A549 (cell line): ENCODE measurements at regions not wholly inside any gene's neighbourhood (a gene's known extent, or its start where the extent isn't known, plus 50 kb on each side); places are given as distances from the start of the nearest gene placed in this dataset.

Experiments used
- CBX2 ChIP-seq: fragments of 200-600 bp; sonication (generic); IDR thresholded peaks from 2 replicates; pipeline ENCODE4 v1.6.1; 2016; ENCODE audit warnings: low read depth, mild to moderate bottlenecking, borderline replicate concordance
- CTCF ChIP-seq: fragments of >200 bp; sonication (Bioruptor Twin); formaldehyde crosslinking; IDR thresholded peaks from 3 replicates; pipeline ENCODE4 v1.5.1; 2016
- EP300 ChIP-seq, 2 experiments: fragments of >200 bp; sonication (Bioruptor Twin); formaldehyde crosslinking; IDR thresholded peaks; 2 replicates in 1 of 2; 3 replicates in 1 of 2; pipeline ENCODE4 v1.6.1; 2016 to 2017
- KDM5A ChIP-seq: fragments of 200-600 bp; sonication (generic); IDR thresholded peaks from 2 replicates; pipeline ENCODE4 v1.6.1; 2016; ENCODE audit warnings: antibody characterized with exemption, mild to moderate bottlenecking
- MAFK ChIP-seq: fragments of 450-650 bp; IDR thresholded peaks from 2 replicates; pipeline ENCODE4 v1.6.1; 2014; ENCODE audit not compliant: partially characterized antibody
- MAX ChIP-seq: IDR thresholded peaks from 2 replicates; pipeline ENCODE4 v1.6.1; 2012
- NFE2L2 ChIP-seq: fragments of 150-350 bp; conservative IDR thresholded peaks from 2 replicates; pipeline ENCODE4 v1.6.1; 2014; ENCODE audit warnings: low read length
- PBX3 ChIP-seq: IDR thresholded peaks from 2 replicates; pipeline ENCODE4 v1.6.1; 2012
- PHF8 ChIP-seq: fragments of 200-600 bp; sonication (generic); IDR thresholded peaks from 2 replicates; pipeline ENCODE4 v1.6.1; 2016; ENCODE audit warnings: low read depth, mild to moderate bottlenecking, antibody characterized with exemption, moderate library complexity, borderline replicate concordance
- POLR2A ChIP-seq: IDR thresholded peaks from 2 replicates; pipeline ENCODE4 v1.6.1; 2012; ENCODE audit warnings: mild to moderate bottlenecking, low read length
- REST ChIP-seq: fragments of 200-600 bp; sonication (generic); IDR thresholded peaks from 2 replicates; pipeline ENCODE4 v1.6.1; 2016; ENCODE audit warnings: antibody characterized with exemption, mild to moderate bottlenecking, moderate library complexity
- SREBF2 ChIP-seq: fragments of 450-650 bp; IDR thresholded peaks from 2 replicates; pipeline ENCODE4 v1.6.1; 2014; ENCODE audit warnings: mild to moderate bottlenecking, moderate library complexity

DNA sequence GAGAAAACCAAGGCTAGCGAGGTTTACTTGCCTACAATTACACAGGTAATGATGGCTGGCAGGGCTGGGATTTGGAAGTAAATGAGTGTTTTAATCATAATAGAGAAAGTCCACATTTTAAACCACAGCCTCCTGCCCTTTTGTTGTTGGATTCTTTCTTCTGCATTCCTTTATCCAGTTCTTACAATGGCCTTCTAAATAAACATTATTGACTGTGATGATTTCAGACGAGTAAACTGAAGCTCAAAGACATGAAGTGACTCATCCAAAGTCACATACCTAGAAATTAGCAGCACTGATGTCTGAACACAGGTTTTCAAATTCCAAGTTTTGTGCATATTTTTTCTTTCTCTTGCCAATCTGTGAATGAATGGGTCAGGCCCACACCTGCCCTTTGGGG, 51.2 kb upstream of the C1QTNF7 start:
- TF ChIP-seq CTCF = no peak
- no peak for TF ChIP-seq SREBF2
- no peak for TF ChIP-seq PBX3
- TF ChIP-seq REST = no peak
- no peak for TF ChIP-seq NFE2L2
- no peak for TF ChIP-seq KDM5A
- no peak for TF ChIP-seq EP300 (IDR thresholded peaks at IDR 0.05)
- TF ChIP-seq POLR2A = no peak
- no peak for TF ChIP-seq MAX
- TF ChIP-seq MAFK = no peak
- no peak for TF ChIP-seq CBX2
- no peak for TF ChIP-seq PHF8
